K562 (cell line): ENCODE measurements at regions not wholly inside any gene's neighbourhood (a gene's known extent, or its start where the extent isn't known, plus 50 kb on each side); places are given as distances from the start of the nearest gene placed in this dataset.

Experiments used
- ATAC-seq: fragments of 200-7000 bp; cut with Tn5 transposase; 3 replicates; pipeline ENCODE4 v1.9.1; 2020; ENCODE audit warnings: moderate library complexity
- BruUV-seq: library from RNA; stranded (reverse); fragments of 400-500 nt; replicated peaks from 2 replicates; lab custom pipeline; 2021; lab: Mats Ljungman, UMichigan
- CTCF ChIA-PET: fragments of 300-600 bp; formaldehyde crosslinking; extraction: SDS; loops from one replicate; lab custom pipeline; 2021; ENCODE audit warnings: low intra/inter-chr PET ratio; lab: Yijun Ruan, JAX
- POLR2A ChIA-PET: fragments of 300-600, 350-650 bp; sonication (Branson Sonifier 250); formaldehyde crosslinking; extraction: SDS; loops from one replicate; lab custom pipeline; 2021; ENCODE audit warnings: antibody characterized with exemption, inconsistent platforms; lab: Yijun Ruan, JAX
- DNase-seq, 4 experiments: peaks; one replicate each; pipeline versions ENCODE4 v3.0.0 to v3.0.0-alpha.2; 2011 to 2018; ENCODE audit warnings: low spot score in 3 of 4, mixed read lengths in 3 of 4; ENCODE audit errors: extremely low read depth in 1 of 4
- FAIRE-seq: peaks from 2 replicates; lab custom pipeline; 2011; peaks lifted over from hg19 to GRCh38; lab: Jason Lieb, UNC
- H2AFZ ChIP-seq: 2 replicates; pipeline ENCODE4 v1.6.0; 2011; ENCODE audit warnings: low read depth, low read length, control low read depth, inconsistent platforms
- H3K27ac ChIP-seq: fragments of 200-600 bp; 3 replicates; pipeline ENCODE4 v1.8.0; 2011; ENCODE audit warnings: low read depth, mild to moderate bottlenecking, control low read depth, inconsistent platforms, low read length, moderate library complexity, mixed read lengths; ENCODE audit errors: extremely low read depth
- H3K27me3 ChIP-seq, 2 experiments: fragments of 300-600 bp in 1 of 2; 2 replicates in 1 of 2; 3 replicates in 1 of 2; pipeline versions ENCODE4 v1.6.0 to v1.8.0; 2011; ENCODE audit warnings: inconsistent platforms in 2 of 2, low read length in 2 of 2, mild to moderate bottlenecking in 1 of 2, mixed read lengths in 1 of 2, moderate library complexity in 1 of 2; ENCODE audit not compliant: control insufficient read depth in 2 of 2, insufficient read depth in 2 of 2
- H3K36me3 ChIP-seq: fragments of 300-600 bp; 3 replicates; pipeline ENCODE4 v1.8.0; 2011; ENCODE audit warnings: mild to moderate bottlenecking, low read length, inconsistent platforms; ENCODE audit not compliant: control insufficient read depth, insufficient read depth
- H3K4me1 ChIP-seq, 2 experiments: fragments of 200-600 bp in 1 of 2; replicated peaks in 1 of 2; 2 replicates in 1 of 2; 3 replicates in 1 of 2; pipeline versions ENCODE4 v1.5.1 to v1.8.0; 2011; ENCODE audit warnings: inconsistent platforms in 2 of 2, low read length in 2 of 2, mild to moderate bottlenecking in 1 of 2, mixed read lengths in 1 of 2, moderate library complexity in 1 of 2; ENCODE audit not compliant: control insufficient read depth in 2 of 2, insufficient read depth in 2 of 2
- H3K4me2 ChIP-seq: 2 replicates; pipeline ENCODE4 v1.6.1; 2011; ENCODE audit warnings: low read length, control low read depth, inconsistent platforms, mixed read lengths; ENCODE audit not compliant: insufficient read depth
- H3K4me3 ChIP-seq: fragments of 200-600 bp; sonication (generic), shearing (Covaris generic); 2 replicates; pipeline ENCODE4 v1.5.1; 2016; ENCODE audit warnings: control low read depth, inconsistent platforms
- H3K79me2 ChIP-seq: fragments of 200-600 bp; 3 replicates; pipeline ENCODE4 v1.8.0; 2011; ENCODE audit warnings: low read length, inconsistent platforms; ENCODE audit not compliant: control insufficient read depth, insufficient read depth
- H3K9ac ChIP-seq, 2 experiments: 2 replicates each; pipeline versions ENCODE4 v1.6.0 to v1.6.1; 2011; ENCODE audit warnings: low read depth in 2 of 2, low read length in 2 of 2, control low read depth in 1 of 2, inconsistent platforms in 1 of 2, mild to moderate bottlenecking in 1 of 2, mixed read lengths in 1 of 2; ENCODE audit not compliant: insufficient read depth in 1 of 2
- H3K9me1 ChIP-seq: one replicate; pipeline ENCODE4 v1.6.0; 2011; ENCODE audit warnings: inconsistent platforms, mild to moderate bottlenecking, low read length, moderate library complexity; ENCODE audit not compliant: control insufficient read depth, insufficient read depth
- H3K9me3 ChIP-seq: replicated peaks from 2 replicates; pipeline ENCODE4 v1.5.1; 2011; ENCODE audit warnings: low read depth, low read length, inconsistent platforms; ENCODE audit not compliant: control insufficient read depth, insufficient read depth
- H4K20me1 ChIP-seq: replicated peaks from 2 replicates; pipeline ENCODE4 v1.6.1; 2011; ENCODE audit warnings: low read length, inconsistent platforms, mixed read lengths; ENCODE audit not compliant: control insufficient read depth, insufficient read depth
- EGR1 ChIP-seq: fragments of 450-650 bp; conservative IDR thresholded peaks from 2 replicates; pipeline ENCODE4 v1.6.1; 2017; ENCODE audit warnings: mild to moderate bottlenecking
- ETS2 ChIP-seq: IDR thresholded peaks from 2 replicates; pipeline ENCODE4 v1.6.1; 2016; ENCODE audit warnings: borderline replicate concordance, missing genetic modification characterization, mild to moderate bottlenecking, moderate library complexity, missing compliant biosample characterization; ENCODE audit not compliant: poor library complexity, severe bottlenecking
- KLF6 ChIP-seq: fragments of 250-450 bp; sonication (Bioruptor Pico); IDR thresholded peaks from 2 replicates; pipeline ENCODE4 v1.4.0; 2020; ENCODE audit warnings: mild to moderate bottlenecking, moderate library complexity, borderline replicate concordance
- SMARCB1 ChIP-seq: IDR thresholded peaks from 2 replicates; pipeline ENCODE4 v1.6.1; 2011; ENCODE audit warnings: improper control_type of control experiment, low read depth; ENCODE audit not compliant: insufficient read length
- THRAP3 ChIP-seq: fragments of 450-650 bp; IDR thresholded peaks from 2 replicates; pipeline ENCODE4 v1.6.1; 2016; ENCODE audit warnings: mild to moderate bottlenecking, inconsistent platforms, borderline replicate concordance
- TRIM24 ChIP-seq, 2 experiments: fragments of 450-650 bp; IDR thresholded peaks; 2 replicates each; pipeline ENCODE4 v1.6.1; 2016
- WGBS: fragments of 100-300 bp; shearing (Covaris generic); methylation state at CpG from one replicate; pipeline ENCODE4 v1.1.6; 2016; ENCODE audit warnings: low coverage, mixed read lengths; ENCODE audit not compliant: insufficient coverage; ENCODE audit errors: missing lambda C conversion rate; 5-methylcytosine and 5-hydroxymethylcytosine counted together
- in situ Hi-C: fragments of 300-500 bp; cut with MboI; formaldehyde crosslinking; loops from 4 replicates; pipeline ENCODE4 v1.15.0; 2018; ENCODE audit warnings: inconsistent platforms, mixed read lengths
- intact Hi-C: fragments of 100-400 bp; cut with micrococcal nuclease; formaldehyde crosslinking; loops from 2 replicates; pipeline ENCODE4 v1.14.2; 2022
- TF ChIP-seq, protein P1 (sequence below): fragments of 200-800 bp; sonication (Bioruptor generic); IDR thresholded peaks from 2 replicates; pipeline ENCODE4 v1.6.1; 2017; ENCODE audit warnings: missing genetic modification characterization, missing compliant biosample characterization
- TF ChIP-seq, protein P2 (sequence below): fragments of 450-650 bp; IDR thresholded peaks from 2 replicates; pipeline ENCODE4 v1.6.1; 2017; ENCODE audit warnings: antibody characterized with exemption
- TF ChIP-seq, protein P3 (sequence below): sonication (generic); formaldehyde crosslinking; IDR thresholded peaks from 2 replicates; pipeline ENCODE4 v1.8.1; 2022; ENCODE audit warnings: missing genetic modification reagents

DNA sequence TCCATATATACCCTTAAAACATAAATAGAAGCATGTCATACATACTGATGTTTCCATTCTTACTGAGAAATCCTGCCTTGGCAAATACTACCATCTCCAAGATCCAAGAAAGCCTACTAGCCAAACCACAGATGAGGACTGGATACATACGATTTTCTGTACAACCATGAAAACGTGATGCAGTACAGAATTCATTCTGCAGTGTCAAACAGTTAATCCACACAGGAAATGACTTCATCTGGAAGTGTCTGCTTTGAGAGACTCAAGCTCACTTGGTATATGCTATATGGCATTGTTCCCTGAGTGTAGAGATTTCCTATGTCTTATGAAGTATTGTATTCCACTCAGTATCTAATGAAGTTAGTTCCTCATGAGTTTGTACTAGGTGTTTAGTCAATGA is 94.3 kb downstream of the CT47B1 start:
- Histone ChIP-seq H3K36me3 (no peaks in the 10 kb centered on the region), H4K20me1 (no peaks in the 10 kb centered on the region), H2AFZ (no peak overlapping the region), H3K79me2 (no peaks in the 10 kb centered on the region), H3K4me3 (no peak overlapping the region), H3K9ac (no peak overlapping the region), H3K4me2 (no peak overlapping the region), H3K4me1 (no peaks in the 10 kb centered on the region), H3K27ac (no peak overlapping the region), H3K27me3 (no peaks in the 10 kb centered on the region), H3K9me1 (no peaks in the 10 kb centered on the region), H3K9me3 (no peaks in the 10 kb centered on the region)
- intact Hi-C loops (no loop called here), in situ Hi-C loops (no loop called here)
- CTCF ChIA-PET: no interaction called here
- BruUV-seq: no TSS peak
- POLR2A ChIA-PET: no interaction called here
- ATAC-seq (no peak), FAIRE-seq (no peak), DNase-seq (no peak)
- TF ChIP-seq EGR1 (no peak), THRAP3 (no peak), ETS2 (no peak), SMARCB1 (no peak), KLF6 (CRISPR knock-in tag) (no peak), TRIM24 (IDR thresholded peaks at IDR 0.05) (no peak)
- TF ChIP-seq, protein P1, sequence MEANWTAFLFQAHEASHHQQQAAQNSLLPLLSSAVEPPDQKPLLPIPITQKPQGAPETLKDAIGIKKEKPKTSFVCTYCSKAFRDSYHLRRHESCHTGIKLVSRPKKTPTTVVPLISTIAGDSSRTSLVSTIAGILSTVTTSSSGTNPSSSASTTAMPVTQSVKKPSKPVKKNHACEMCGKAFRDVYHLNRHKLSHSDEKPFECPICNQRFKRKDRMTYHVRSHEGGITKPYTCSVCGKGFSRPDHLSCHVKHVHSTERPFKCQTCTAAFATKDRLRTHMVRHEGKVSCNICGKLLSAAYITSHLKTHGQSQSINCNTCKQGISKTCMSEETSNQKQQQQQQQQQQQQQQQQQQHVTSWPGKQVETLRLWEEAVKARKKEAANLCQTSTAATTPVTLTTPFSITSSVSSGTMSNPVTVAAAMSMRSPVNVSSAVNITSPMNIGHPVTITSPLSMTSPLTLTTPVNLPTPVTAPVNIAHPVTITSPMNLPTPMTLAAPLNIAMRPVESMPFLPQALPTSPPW (CRISPR knock-in tag): no peak
- TF ChIP-seq, protein P2, sequence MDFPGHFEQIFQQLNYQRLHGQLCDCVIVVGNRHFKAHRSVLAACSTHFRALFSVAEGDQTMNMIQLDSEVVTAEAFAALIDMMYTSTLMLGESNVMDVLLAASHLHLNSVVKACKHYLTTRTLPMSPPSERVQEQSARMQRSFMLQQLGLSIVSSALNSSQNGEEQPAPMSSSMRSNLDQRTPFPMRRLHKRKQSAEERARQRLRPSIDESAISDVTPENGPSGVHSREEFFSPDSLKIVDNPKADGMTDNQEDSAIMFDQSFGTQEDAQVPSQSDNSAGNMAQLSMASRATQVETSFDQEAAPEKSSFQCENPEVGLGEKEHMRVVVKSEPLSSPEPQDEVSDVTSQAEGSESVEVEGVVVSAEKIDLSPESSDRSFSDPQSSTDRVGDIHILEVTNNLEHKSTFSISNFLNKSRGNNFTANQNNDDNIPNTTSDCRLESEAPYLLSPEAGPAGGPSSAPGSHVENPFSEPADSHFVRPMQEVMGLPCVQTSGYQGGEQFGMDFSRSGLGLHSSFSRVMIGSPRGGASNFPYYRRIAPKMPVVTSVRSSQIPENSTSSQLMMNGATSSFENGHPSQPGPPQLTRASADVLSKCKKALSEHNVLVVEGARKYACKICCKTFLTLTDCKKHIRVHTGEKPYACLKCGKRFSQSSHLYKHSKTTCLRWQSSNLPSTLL: no peak
- TF ChIP-seq, protein P3, sequence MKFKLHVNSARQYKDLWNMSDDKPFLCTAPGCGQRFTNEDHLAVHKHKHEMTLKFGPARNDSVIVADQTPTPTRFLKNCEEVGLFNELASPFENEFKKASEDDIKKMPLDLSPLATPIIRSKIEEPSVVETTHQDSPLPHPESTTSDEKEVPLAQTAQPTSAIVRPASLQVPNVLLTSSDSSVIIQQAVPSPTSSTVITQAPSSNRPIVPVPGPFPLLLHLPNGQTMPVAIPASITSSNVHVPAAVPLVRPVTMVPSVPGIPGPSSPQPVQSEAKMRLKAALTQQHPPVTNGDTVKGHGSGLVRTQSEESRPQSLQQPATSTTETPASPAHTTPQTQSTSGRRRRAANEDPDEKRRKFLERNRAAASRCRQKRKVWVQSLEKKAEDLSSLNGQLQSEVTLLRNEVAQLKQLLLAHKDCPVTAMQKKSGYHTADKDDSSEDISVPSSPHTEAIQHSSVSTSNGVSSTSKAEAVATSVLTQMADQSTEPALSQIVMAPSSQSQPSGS (CRISPR knock-in tag): no peak
- 0% methylated on average over 2 of the region's 2 CpGs for WGBS
